Adipocyte (in vitro differentiated cells): ENCODE measurements at regions not wholly inside any gene's neighbourhood (a gene's known extent, or its start where the extent isn't known, plus 50 kb on each side); places are given as distances from the start of the nearest gene placed in this dataset.

Experiments
- DNase-seq: peaks from one replicate; pipeline ENCODE4 v3.0.0-alpha.2; 2015; ENCODE audit warnings: low read depth
- H3K27me3 ChIP-seq: replicated peaks from 2 replicates; pipeline ENCODE4 v1.7.0; 2013; ENCODE audit warnings: mild to moderate bottlenecking, low read length, moderate library complexity; ENCODE audit not compliant: control insufficient read depth, insufficient read depth
- H3K36me3 ChIP-seq: 2 replicates; pipeline ENCODE4 v1.7.0; 2013; ENCODE audit warnings: low read length, mild to moderate bottlenecking, moderate library complexity; ENCODE audit not compliant: control insufficient read depth, insufficient read depth, severe bottlenecking
- H3K4me1 ChIP-seq: 2 replicates; pipeline ENCODE4 v1.7.0; 2013; ENCODE audit warnings: mild to moderate bottlenecking, low read length, moderate library complexity; ENCODE audit not compliant: control insufficient read depth, insufficient read depth
- H3K4me3 ChIP-seq: 2 replicates; pipeline ENCODE4 v1.7.0; 2013; ENCODE audit warnings: mild to moderate bottlenecking, low read length, moderate library complexity
- H3K9ac ChIP-seq: 2 replicates; pipeline ENCODE4 v1.7.0; 2013; ENCODE audit warnings: mild to moderate bottlenecking, low read length, moderate library complexity
- H3K9me3 ChIP-seq: 2 replicates; pipeline ENCODE4 v1.7.0; 2013; ENCODE audit warnings: mild to moderate bottlenecking, low read length, moderate library complexity; ENCODE audit not compliant: control insufficient read depth

- DNase-seq: no peak
- Histone ChIP-seq H3K9me3 (no peaks in the 10 kb centered on the region), H3K4me3 (no peak overlapping the region), H3K4me1 (no peaks in the 10 kb centered on the region), H3K27me3 (peaks cover 6% of the 10 kb centered on the region), H3K9ac (no peak overlapping the region), H3K36me3 (no peaks in the 10 kb centered on the region)
These were observed 147.5 kb upstream of the SHB start for GRCh38 chr9:38216572-38216971.

- Histone ChIP-seq H3K36me3 (no peaks in the 10 kb centered on the region), H3K27me3 (peaks cover 6% of the 10 kb centered on the region), H3K4me3 (no peak overlapping the region), H3K9ac (no peak overlapping the region), H3K4me1 (no peaks in the 10 kb centered on the region), H3K9me3 (no peaks in the 10 kb centered on the region)
- no peak for DNase-seq
These were observed 146.4 kb upstream of the SHB start for GRCh38 chr9:38215465-38215864.

- Histone ChIP-seq H3K9ac (no peak overlapping the region), H3K9me3 (no peaks in the 10 kb centered on the region), H3K36me3 (no peaks in the 10 kb centered on the region), H3K27me3 (peaks cover 6% of the 10 kb centered on the region), H3K4me3 (no peak overlapping the region), H3K4me1 (no peaks in the 10 kb centered on the region)
- no peak for DNase-seq
These were observed 145.4 kb upstream of the SHB start for GRCh38 chr9:38214432-38214831.

GRCh38 chr9:38213631-38214299, 144.7 kb upstream of the SHB start:
- Histone ChIP-seq H3K4me3 (no peak overlapping the region), H3K9ac (no peak overlapping the region), H3K9me3 (no peaks in the 10 kb centered on the region), H3K27me3 (peaks cover 6% of the 10 kb centered on the region), H3K4me1 (no peaks in the 10 kb centered on the region), H3K36me3 (no peaks in the 10 kb centered on the region)
- no peak for DNase-seq

GRCh38 chr9:38212016-38212415, 143.0 kb upstream of the SHB start:
- Histone ChIP-seq H3K36me3 (no peaks in the 10 kb centered on the region), H3K4me3 (no peak overlapping the region), H3K27me3 (peaks cover 6% of the 10 kb centered on the region), H3K9ac (no peak overlapping the region), H3K9me3 (peaks cover 4% of the 10 kb centered on the region), H3K4me1 (no peaks in the 10 kb centered on the region)
- no peak for DNase-seq

GRCh38 chr9:38211002-38211401, 142.0 kb upstream of the SHB start:
- H3K27me3 ChIP-seq: peaks cover 6% of the 10 kb centered on the region
- no peak overlapping the region for H3K9ac ChIP-seq
- no peaks in the 10 kb centered on the region for H3K4me1 ChIP-seq
- no peaks in the 10 kb centered on the region for H3K36me3 ChIP-seq
- no peak overlapping the region for H3K4me3 ChIP-seq
- no peak for DNase-seq
- peaks cover 4% of the 10 kb centered on the region for H3K9me3 ChIP-seq

- no peak for DNase-seq
- peaks cover 4% of the 10 kb centered on the region for H3K9me3 ChIP-seq
These were observed 139.3 kb upstream of the SHB start for GRCh38 chr9:38208206-38208901.

GRCh38 chr9:38207247-38207778, 138.3 kb upstream of the SHB start:
- Histone ChIP-seq H3K9ac (no peak overlapping the region), H3K9me3 (peaks cover 4% of the 10 kb centered on the region), H3K36me3 (no peaks in the 10 kb centered on the region), H3K27me3 (no peaks in the 10 kb centered on the region), H3K4me3 (no peak overlapping the region), H3K4me1 (no peaks in the 10 kb centered on the region)
- no peak for DNase-seq

More at GRCh38 chr9:38208206-38208901, 139.3 kb upstream of the SHB start:
- H3K4me3 ChIP-seq: no peak overlapping the region
- peaks cover under 1% of the 10 kb centered on the region for H3K27me3 ChIP-seq
- no peaks in the 10 kb centered on the region for H3K36me3 ChIP-seq
- no peaks in the 10 kb centered on the region for H3K4me1 ChIP-seq
- H3K9ac ChIP-seq: no peak overlapping the region

- peaks cover 4% of the 10 kb centered on the region for H3K9me3 ChIP-seq
- H3K36me3 ChIP-seq: no peaks in the 10 kb centered on the region
- H3K27me3 ChIP-seq: peaks cover 4% of the 10 kb centered on the region
- H3K4me3 ChIP-seq: no peak overlapping the region
- no peak for DNase-seq
- H3K9ac ChIP-seq: no peak overlapping the region
- H3K4me1 ChIP-seq: no peaks in the 10 kb centered on the region
These were observed 136.3 kb upstream of the SHB start for GRCh38 chr9:38205279-38205678.

- H3K27me3 ChIP-seq: peaks cover 4% of the 10 kb centered on the region
- no peak for DNase-seq
- H3K4me1 ChIP-seq: no peaks in the 10 kb centered on the region
- H3K9me3 ChIP-seq: peaks cover 2% of the 10 kb centered on the region
- no peak overlapping the region for H3K4me3 ChIP-seq
- no peaks in the 10 kb centered on the region for H3K36me3 ChIP-seq
- no peak overlapping the region for H3K9ac ChIP-seq
These were observed 133.4 kb upstream of the SHB start for GRCh38 chr9:38202336-38202938.

GRCh38 chr9:38201844-38202243, 132.8 kb upstream of the SHB start:
- Histone ChIP-seq H3K36me3 (no peaks in the 10 kb centered on the region), H3K4me1 (no peaks in the 10 kb centered on the region), H3K4me3 (no peak overlapping the region), H3K9ac (no peak overlapping the region), H3K27me3 (peaks cover 4% of the 10 kb centered on the region), H3K9me3 (no peaks in the 10 kb centered on the region)
- no peak for DNase-seq
